ENCODE measurements at regions not wholly inside any gene's neighbourhood (a gene's known extent, or its start where the extent isn't known, plus 50 kb on each side); places are given as distances from the start of the nearest gene placed in this dataset.
"Not testable (repeated sequence)": the region's sequence is repeated elsewhere in the genome, so short reads cannot be mapped to it uniquely, and the experiment has no call there.

GRCh38 chr3:67109651-67110204 is 111.6 kb downstream of the KBTBD8 start:
- Mint-ChIP-seq H3K4me1 (ENCODE audit: low read depth) (peaks cover 4% of the 10 kb centered on the region), H3K9me3 (no peaks in the 10 kb centered on the region)
- ATAC-seq = no peak

GRCh38 chr3:67113802-67114407 is 115.8 kb downstream of the KBTBD8 start:
- DNase-seq (peak; percentile 73), ATAC-seq (peak; percentile 97 to 98)
- Mint-ChIP-seq H3K9me3 (no peaks in the 10 kb centered on the region), H3K27me3 (ENCODE audit: low read depth) (peaks cover 10% of the 10 kb centered on the region), H3K4me1 (ENCODE audit: low read depth) (peaks cover 4% of the 10 kb centered on the region), H3K4me3 (no peak overlapping the region), H3K36me3 (ENCODE audit: insufficient read depth) (no peaks in the 10 kb centered on the region)

More at GRCh38 chr3:67109651-67110204, 111.6 kb downstream of the KBTBD8 start:
- H3K27me3 Mint-ChIP-seq (ENCODE audit: low read depth) = peaks cover 4% of the 10 kb centered on the region
- H3K4me3 Mint-ChIP-seq = no peak overlapping the region
- H3K36me3 Mint-ChIP-seq (ENCODE audit: insufficient read depth) = no peaks in the 10 kb centered on the region
- DNase-seq = no peak

- peaks cover 4% of the 10 kb centered on the region for H3K4me1 Mint-ChIP-seq (ENCODE audit: low read depth)
- H3K36me3 Mint-ChIP-seq (ENCODE audit: insufficient read depth) = no peaks in the 10 kb centered on the region
- H3K4me3 Mint-ChIP-seq = no peak overlapping the region
- ATAC-seq (no peak), DNase-seq (no peak)
- H3K9me3 Mint-ChIP-seq = no peaks in the 10 kb centered on the region
- H3K27me3 Mint-ChIP-seq (ENCODE audit: low read depth) = peaks cover 12% of the 10 kb centered on the region
Measured at GRCh38 chr3:67118122-67118521, 120.0 kb downstream of the KBTBD8 start.

- no peak overlapping the region for H3K4me3 Mint-ChIP-seq
- no peak for DNase-seq
- H3K4me1 Mint-ChIP-seq (ENCODE audit: low read depth) = peaks cover 1% of the 10 kb centered on the region
- H3K9me3 Mint-ChIP-seq = no peaks in the 10 kb centered on the region
- peaks cover 12% of the 10 kb centered on the region for H3K27me3 Mint-ChIP-seq (ENCODE audit: low read depth)
- no peaks in the 10 kb centered on the region for H3K36me3 Mint-ChIP-seq (ENCODE audit: insufficient read depth)
- no peak for ATAC-seq
Measured at GRCh38 chr3:67118635-67119034, 120.5 kb downstream of the KBTBD8 start.

- DNase-seq = no peak
- Mint-ChIP-seq H3K4me1 (ENCODE audit: low read depth) (no peaks in the 10 kb centered on the region), H3K9me3 (no peaks in the 10 kb centered on the region), H3K36me3 (ENCODE audit: insufficient read depth) (no peaks in the 10 kb centered on the region), H3K4me3 (no peak overlapping the region), H3K27me3 (ENCODE audit: low read depth) (peaks cover 5% of the 10 kb centered on the region)
- no peak for ATAC-seq
Measured at GRCh38 chr3:67123914-67124313, 125.8 kb downstream of the KBTBD8 start.

- no peaks in the 10 kb centered on the region for H3K9me3 Mint-ChIP-seq
- no peaks in the 10 kb centered on the region for H3K4me1 Mint-ChIP-seq (ENCODE audit: low read depth)
- ATAC-seq (no peak), DNase-seq (no peak)
- no peaks in the 10 kb centered on the region for H3K27me3 Mint-ChIP-seq (ENCODE audit: low read depth)
- H3K4me3 Mint-ChIP-seq = no peak overlapping the region
- H3K36me3 Mint-ChIP-seq (ENCODE audit: insufficient read depth) = no peaks in the 10 kb centered on the region
Measured at GRCh38 chr3:67127254-67127653, 129.1 kb downstream of the KBTBD8 start.

- Mint-ChIP-seq H3K27me3 (ENCODE audit: low read depth) (peaks cover 9% of the 10 kb centered on the region), H3K4me3 (no peak overlapping the region), H3K9me3 (peaks cover 39% of the 10 kb centered on the region), H3K36me3 (ENCODE audit: insufficient read depth) (no peaks in the 10 kb centered on the region), H3K4me1 (ENCODE audit: low read depth) (no peaks in the 10 kb centered on the region)
- ATAC-seq (no peak), DNase-seq (no peak)
Measured at GRCh38 chr3:67142432-67142831, 144.3 kb downstream of the KBTBD8 start.

- Mint-ChIP-seq H3K4me3 (no peak overlapping the region), H3K4me1 (ENCODE audit: low read depth) (no peaks in the 10 kb centered on the region), H3K9me3 (peaks cover 19% of the 10 kb centered on the region), H3K27me3 (ENCODE audit: low read depth) (peaks cover 9% of the 10 kb centered on the region), H3K36me3 (ENCODE audit: insufficient read depth) (no peaks in the 10 kb centered on the region)
- no peak for DNase-seq
- no peak for ATAC-seq
Measured at GRCh38 chr3:67145738-67146137, 147.6 kb downstream of the KBTBD8 start.

GRCh38 chr3:67154429-67154828 is 156.3 kb downstream of the KBTBD8 start:
- Mint-ChIP-seq H3K4me3 (no peak overlapping the region), H3K36me3 (ENCODE audit: insufficient read depth) (no peaks in the 10 kb centered on the region), H3K27me3 (ENCODE audit: low read depth) (no peaks in the 10 kb centered on the region), H3K9me3 (peaks cover 24% of the 10 kb centered on the region), H3K4me1 (ENCODE audit: low read depth) (no peaks in the 10 kb centered on the region)
- no peak for DNase-seq
- ATAC-seq = no peak

GRCh38 chr3:67167481-67167880 is 169.4 kb downstream of the KBTBD8 start:
- Mint-ChIP-seq H3K4me1 (ENCODE audit: low read depth) (no peaks in the 10 kb centered on the region), H3K4me3 (no peak overlapping the region), H3K36me3 (ENCODE audit: insufficient read depth) (no peaks in the 10 kb centered on the region), H3K9me3 (peaks cover under 1% of the 10 kb centered on the region), H3K27me3 (ENCODE audit: low read depth) (peaks cover 1% of the 10 kb centered on the region)
- DNase-seq (no peak), ATAC-seq (no peak)

GRCh38 chr3:67171841-67172240 is 173.7 kb downstream of the KBTBD8 start:
- DNase-seq (no peak), ATAC-seq (no peak)
- no peak overlapping the region for H3K4me3 Mint-ChIP-seq
- no peaks in the 10 kb centered on the region for H3K4me1 Mint-ChIP-seq (ENCODE audit: low read depth)
- no peaks in the 10 kb centered on the region for H3K36me3 Mint-ChIP-seq (ENCODE audit: insufficient read depth)
- peaks cover 1% of the 10 kb centered on the region for H3K27me3 Mint-ChIP-seq (ENCODE audit: low read depth)
- peaks cover 12% of the 10 kb centered on the region for H3K9me3 Mint-ChIP-seq

- H3K4me3 Mint-ChIP-seq; H3K36me3 Mint-ChIP-seq (ENCODE audit: insufficient read depth); H3K4me1 Mint-ChIP-seq (ENCODE audit: low read depth); ATAC-seq; DNase-seq; H3K27me3 Mint-ChIP-seq (ENCODE audit: low read depth): not testable (repeated sequence)
- H3K9me3 Mint-ChIP-seq = peaks cover 12% of the 10 kb centered on the region
Measured at GRCh38 chr3:67173130-67173529, 175.0 kb downstream of the KBTBD8 start.

GRCh38 chr3:67176396-67176795 is 178.3 kb downstream of the KBTBD8 start:
- peaks cover 12% of the 10 kb centered on the region for H3K9me3 Mint-ChIP-seq
- no peaks in the 10 kb centered on the region for H3K36me3 Mint-ChIP-seq (ENCODE audit: insufficient read depth)
- H3K4me1 Mint-ChIP-seq (ENCODE audit: low read depth) = no peaks in the 10 kb centered on the region
- ATAC-seq (no peak), DNase-seq (no peak)
- H3K4me3 Mint-ChIP-seq = no peak overlapping the region
- no peaks in the 10 kb centered on the region for H3K27me3 Mint-ChIP-seq (ENCODE audit: low read depth)

- Mint-ChIP-seq H3K36me3 (ENCODE audit: insufficient read depth) (no peaks in the 10 kb centered on the region), H3K27me3 (ENCODE audit: low read depth) (no peaks in the 10 kb centered on the region), H3K9me3 (peaks cover under 1% of the 10 kb centered on the region), H3K4me3 (no peak overlapping the region), H3K4me1 (ENCODE audit: low read depth) (no peaks in the 10 kb centered on the region)
- DNase-seq (no peak), ATAC-seq (no peak)
Measured at GRCh38 chr3:67192466-67192865, 194.4 kb downstream of the KBTBD8 start.

GRCh38 chr3:67196677-67197076 is 198.6 kb downstream of the KBTBD8 start:
- DNase-seq = no peak
- no peak for ATAC-seq
- no peaks in the 10 kb centered on the region for H3K9me3 Mint-ChIP-seq
- no peaks in the 10 kb centered on the region for H3K36me3 Mint-ChIP-seq (ENCODE audit: insufficient read depth)
- no peaks in the 10 kb centered on the region for H3K4me1 Mint-ChIP-seq (ENCODE audit: low read depth)
- no peaks in the 10 kb centered on the region for H3K27me3 Mint-ChIP-seq (ENCODE audit: low read depth)
- no peak overlapping the region for H3K4me3 Mint-ChIP-seq
